Sigmoid colon (tissue), 6 donors: ENCODE measurements at regions not wholly inside any gene's neighbourhood (a gene's known extent, or its start where the extent isn't known, plus 50 kb on each side); places are given as distances from the start of the nearest gene placed in this dataset.

Experiments used
- DNase-seq: peaks from one replicate; pipeline ENCODE4 v3.0.0-alpha.2; 2019
- H3K27ac ChIP-seq, 4 donors: fragments of 200-600 bp; sonication (generic); one replicate each; pipeline ENCODE4 v1.5.1; 2016 to 2019; ENCODE audit warnings: mild to moderate bottlenecking in 1 of 4
- H3K27me3 ChIP-seq, 3 donors: fragments of 200-600 bp; sonication (generic); one replicate each; pipeline ENCODE4 v1.5.1; 2019; ENCODE audit warnings: mild to moderate bottlenecking in 1 of 3
- H3K36me3 ChIP-seq, 4 donors: fragments of 200-600 bp; sonication (generic); one replicate each; pipeline ENCODE4 v1.5.1; 2016 to 2019
- H3K4me1 ChIP-seq, 4 donors: fragments of 200-600 bp; sonication (generic); one replicate each; pipeline ENCODE4 v1.5.1; 2017 to 2019
- H3K4me3 ChIP-seq, 4 donors: fragments of 200-600 bp; sonication (generic); one replicate each; pipeline ENCODE4 v1.5.1; 2017 to 2019; ENCODE audit warnings: mild to moderate bottlenecking in 2 of 4, moderate library complexity in 1 of 4
- H3K9me3 ChIP-seq, 4 donors: fragments of 200-600 bp in 3 of 4; sonication (generic) in 3 of 4; one replicate each; pipeline versions ENCODE4 v1.5.1 to v1.6.1; 2013 to 2019
- EP300 ChIP-seq, 4 donors: sonication (generic); formaldehyde crosslinking; IDR thresholded peaks; one replicate each; pipeline ENCODE4 v1.6.1; 2017; ENCODE audit warnings: antibody characterized with exemption in 4 of 4
- POLR2A ChIP-seq, 2 donors: fragments of 450-650 bp; IDR thresholded peaks; one replicate each; pipeline ENCODE4 v1.6.1; 2016; ENCODE audit warnings: antibody characterized with exemption in 2 of 2, mild to moderate bottlenecking in 2 of 2, moderate library complexity in 2 of 2
- POLR2AphosphoS5 ChIP-seq, 4 donors: sonication (generic); formaldehyde crosslinking; IDR thresholded peaks; one replicate each; pipeline ENCODE4 v1.6.1; 2017; ENCODE audit warnings: antibody characterized with exemption in 4 of 4
- WGBS, 2 donors: extraction: QIAGEN DNeasy Blood & Tissue Kit; methylation state at CpG; one replicate each; pipeline ENCODE4 v1.1.7; 2013; 5-methylcytosine and 5-hydroxymethylcytosine counted together
- intact Hi-C: fragments of 100-400 bp; cut with DNase I; formaldehyde crosslinking; loops from one replicate; pipeline ENCODE4 v1.15.1; 2023
- TF ChIP-seq, protein P1 (sequence below), 4 experiments: fragments of 450-650 bp in 3 of 4; fragments of 200-600 bp in 1 of 4; IDR thresholded peaks; one replicate each; pipeline ENCODE4 v1.5.1; 2016 to 2019; ENCODE audit warnings: antibody characterized with exemption in 4 of 4, mild to moderate bottlenecking in 3 of 4, moderate library complexity in 2 of 4
- donor health status: healthy with polysubstance abuse.
- donor health status: healthy.

DNA sequence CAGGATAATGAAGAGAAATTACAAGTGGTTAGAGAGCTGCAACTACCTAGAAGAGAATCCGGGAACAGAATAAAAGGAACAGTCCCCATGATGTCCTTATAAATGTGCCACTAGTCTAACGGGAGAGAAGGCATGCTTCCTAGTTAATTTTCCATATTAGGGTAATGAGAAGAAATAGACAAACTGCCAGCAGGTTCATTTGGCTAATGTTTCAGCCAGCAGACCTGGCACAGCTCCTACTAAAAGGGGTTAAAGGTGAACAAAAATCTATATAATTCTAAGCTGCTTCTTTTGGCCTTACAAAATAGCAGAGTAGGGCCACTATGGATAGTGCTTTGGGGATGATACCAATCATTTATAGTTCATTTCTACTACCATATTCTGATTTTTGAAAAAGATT lies 845.3 kb upstream of the GCFC2 start:
- H3K36me3 ChIP-seq: no peaks in the 10 kb centered on the region
- 45 to 75% methylated on average over 2 of the region's 2 CpGs for WGBS, 2 donors

DNA sequence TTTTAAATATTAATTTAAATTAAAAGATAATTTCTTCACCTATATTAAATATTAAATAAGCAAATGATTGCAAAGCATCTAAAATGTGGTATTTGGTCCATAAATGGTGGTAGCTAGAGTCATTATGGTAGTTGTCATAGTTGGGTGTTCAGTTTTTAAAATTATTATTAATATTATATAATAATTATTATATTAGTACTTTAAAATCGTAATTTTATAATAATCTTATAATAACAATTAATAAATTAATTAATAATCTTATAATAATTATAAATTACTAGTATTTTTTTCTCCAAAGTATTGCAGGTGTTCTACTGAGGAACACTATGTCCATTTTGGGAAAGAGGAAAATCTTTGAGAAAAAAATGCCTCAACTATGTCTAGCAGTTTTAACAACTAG lies 835.5 kb upstream of the GCFC2 start:
- Histone ChIP-seq H3K36me3 (no peaks in the 10 kb centered on the region), H3K9me3 (no peaks in the 10 kb centered on the region), H3K4me1 (no peaks in the 10 kb centered on the region), H3K27me3 (no peaks in the 10 kb centered on the region), H3K27ac (no peak overlapping the region), H3K4me3 (no peak overlapping the region)
- 9 to 54% methylated on average over 1 of the region's 1 CpG for WGBS, 2 donors
- TF ChIP-seq, protein P1, sequence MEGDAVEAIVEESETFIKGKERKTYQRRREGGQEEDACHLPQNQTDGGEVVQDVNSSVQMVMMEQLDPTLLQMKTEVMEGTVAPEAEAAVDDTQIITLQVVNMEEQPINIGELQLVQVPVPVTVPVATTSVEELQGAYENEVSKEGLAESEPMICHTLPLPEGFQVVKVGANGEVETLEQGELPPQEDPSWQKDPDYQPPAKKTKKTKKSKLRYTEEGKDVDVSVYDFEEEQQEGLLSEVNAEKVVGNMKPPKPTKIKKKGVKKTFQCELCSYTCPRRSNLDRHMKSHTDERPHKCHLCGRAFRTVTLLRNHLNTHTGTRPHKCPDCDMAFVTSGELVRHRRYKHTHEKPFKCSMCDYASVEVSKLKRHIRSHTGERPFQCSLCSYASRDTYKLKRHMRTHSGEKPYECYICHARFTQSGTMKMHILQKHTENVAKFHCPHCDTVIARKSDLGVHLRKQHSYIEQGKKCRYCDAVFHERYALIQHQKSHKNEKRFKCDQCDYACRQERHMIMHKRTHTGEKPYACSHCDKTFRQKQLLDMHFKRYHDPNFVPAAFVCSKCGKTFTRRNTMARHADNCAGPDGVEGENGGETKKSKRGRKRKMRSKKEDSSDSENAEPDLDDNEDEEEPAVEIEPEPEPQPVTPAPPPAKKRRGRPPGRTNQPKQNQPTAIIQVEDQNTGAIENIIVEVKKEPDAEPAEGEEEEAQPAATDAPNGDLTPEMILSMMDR (IDR thresholded peaks at IDR 0.05): no peak
- no peak for TF ChIP-seq POLR2AphosphoS5 (IDR thresholded peaks at IDR 0.05)
- TF ChIP-seq POLR2A (IDR thresholded peaks at IDR 0.05): no peak
- TF ChIP-seq EP300 (IDR thresholded peaks at IDR 0.05): no peak
- intact Hi-C loops: no loop called here
- no peak for DNase-seq

More for the DNA sequence above, 845.3 kb upstream of the GCFC2 start:
- no peak for TF ChIP-seq POLR2A (IDR thresholded peaks at IDR 0.05)
- intact Hi-C loops: no loop called here
- no peak for DNase-seq
- Histone ChIP-seq H3K9me3 (no peaks in the 10 kb centered on the region), H3K4me3 (no peak overlapping the region), H3K27me3 (no peaks in the 10 kb centered on the region), H3K4me1 (no peaks in the 10 kb centered on the region), H3K27ac (no peak overlapping the region)

DNA sequence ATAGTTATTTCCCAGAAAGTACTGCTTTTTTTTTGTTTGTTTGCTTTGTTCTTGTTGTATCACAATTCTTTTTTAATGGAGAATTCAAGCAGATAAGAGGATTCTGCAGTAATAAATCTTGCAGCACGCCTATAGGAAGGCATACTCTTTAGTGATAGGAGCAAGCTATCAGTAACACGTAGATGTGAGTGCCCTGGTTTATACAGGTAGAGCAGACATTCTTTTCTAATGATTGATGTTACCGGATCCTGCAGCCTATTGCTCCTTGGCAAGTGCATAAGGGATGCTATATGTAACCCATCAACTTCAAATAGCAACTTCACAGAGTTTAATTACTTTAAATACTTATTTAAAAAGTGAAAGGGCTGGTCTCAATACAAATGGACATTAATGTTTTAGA lies 834.2 kb upstream of the GCFC2 start:
- Histone ChIP-seq H3K36me3 (no peaks in the 10 kb centered on the region), H3K27me3 (no peaks in the 10 kb centered on the region), H3K4me3 (no peak overlapping the region), H3K9me3 (no peaks in the 10 kb centered on the region), H3K27ac (no peak overlapping the region), H3K4me1 (no peaks in the 10 kb centered on the region)
- 47 to 56% methylated on average over 3 of the region's 3 CpGs for WGBS, 2 donors
- TF ChIP-seq, protein P1 (IDR thresholded peaks at IDR 0.05): no peak
- no peak for TF ChIP-seq EP300 (IDR thresholded peaks at IDR 0.05)
- TF ChIP-seq POLR2AphosphoS5 (IDR thresholded peaks at IDR 0.05): no peak
- TF ChIP-seq POLR2A (IDR thresholded peaks at IDR 0.05): no peak
- no peak for DNase-seq
- intact Hi-C loops: no loop called here

DNA sequence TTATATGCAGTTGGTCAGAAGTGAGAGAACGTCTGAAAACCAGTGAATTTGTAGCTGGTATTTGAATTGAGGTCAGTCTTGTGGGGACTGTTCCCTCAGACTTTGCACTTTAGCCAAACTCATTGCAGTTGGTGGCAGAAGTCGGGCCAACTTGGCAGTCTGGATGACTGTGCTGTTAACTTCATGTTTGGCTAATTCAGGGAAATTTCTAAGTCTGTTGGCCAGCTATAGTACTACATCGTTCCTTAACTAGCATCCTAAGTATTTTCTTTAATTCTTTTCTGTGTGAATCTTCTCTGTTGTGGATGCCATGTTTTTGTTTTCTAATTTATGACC lies 806.8 kb upstream of the GCFC2 start:
- Histone ChIP-seq H3K9me3 (no peaks in the 10 kb centered on the region), H3K4me1 (no peaks in the 10 kb centered on the region), H3K27me3 (no peaks in the 10 kb centered on the region), H3K27ac (no peak overlapping the region), H3K4me3 (no peak overlapping the region), H3K36me3 (no peaks in the 10 kb centered on the region)
- intact Hi-C loops: no loop called here
- WGBS, 2 donors: 48 to 70% methylated on average over 3 of the region's 3 CpGs
- DNase-seq: no peak
- TF ChIP-seq EP300 (IDR thresholded peaks at IDR 0.05) (no peak), POLR2A (IDR thresholded peaks at IDR 0.05) (no peak), POLR2AphosphoS5 (IDR thresholded peaks at IDR 0.05) (no peak)
- TF ChIP-seq, protein P1 (IDR thresholded peaks at IDR 0.05): no peak

DNA sequence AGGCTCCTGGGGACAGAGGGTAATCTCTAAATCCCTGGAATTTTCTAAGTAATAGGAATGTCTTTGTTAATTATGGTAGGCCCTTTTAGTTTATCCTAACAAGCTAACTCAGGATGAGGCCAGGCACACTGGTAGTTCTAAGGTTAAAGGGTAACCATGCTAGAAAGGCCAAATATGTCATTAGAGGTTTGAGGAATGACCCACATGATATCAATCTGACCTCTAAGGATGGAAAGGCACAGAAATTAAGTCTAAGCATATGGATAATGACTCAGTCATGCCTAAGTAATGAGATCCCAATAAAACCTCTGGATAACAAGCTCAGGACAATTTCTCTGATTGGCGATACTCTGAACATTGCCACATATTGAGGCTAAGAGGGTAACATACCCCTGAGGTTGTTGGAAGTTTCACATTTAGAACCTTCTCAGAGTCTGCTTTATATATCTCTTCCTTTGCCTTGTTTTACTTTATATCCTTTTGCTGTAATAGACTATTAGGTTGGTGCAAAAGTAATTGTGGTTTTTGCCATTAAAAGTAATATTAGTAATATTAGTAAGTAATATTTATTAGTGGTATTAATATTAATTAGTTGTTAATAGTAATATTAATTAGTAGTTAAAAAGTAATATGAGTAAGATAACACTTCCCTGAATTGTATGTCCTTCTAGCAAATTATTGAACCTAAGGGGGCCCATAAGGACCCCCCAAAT lies 806.3 kb upstream of the GCFC2 start:
- WGBS, 2 donors: 94% methylated on average over 1 of the region's 1 CpG
- intact Hi-C loops: no loop called here
- no peak for TF ChIP-seq EP300 (IDR thresholded peaks at IDR 0.05)
- TF ChIP-seq, protein P1 (IDR thresholded peaks at IDR 0.05): no peak
- TF ChIP-seq POLR2A (IDR thresholded peaks at IDR 0.05): no peak
- no peak for TF ChIP-seq POLR2AphosphoS5 (IDR thresholded peaks at IDR 0.05)

More for the DNA sequence above, 806.3 kb upstream of the GCFC2 start:
- Histone ChIP-seq H3K36me3 (no peaks in the 10 kb centered on the region), H3K4me3 (no peak overlapping the region), H3K27ac (no peak overlapping the region), H3K27me3 (no peaks in the 10 kb centered on the region), H3K9me3 (no peaks in the 10 kb centered on the region), H3K4me1 (no peaks in the 10 kb centered on the region)
- no peak for DNase-seq
